NCI-H187 treated with DMSO at 0.1 percent for 48 hours (cell line): ENCODE measurements at regions not wholly inside any gene's neighbourhood (a gene's known extent, or its start where the extent isn't known, plus 50 kb on each side); places are given as distances from the start of the nearest gene placed in this dataset.

ENCODE experiments used
- DNase-seq: peaks from one replicate; lab custom pipeline; 2025; lab: John Stamatoyannopoulos, UW

GRCh38 chr20:10863337-10864060 is 189.7 kb upstream of the JAG1 start:
- no peak for DNase-seq

- DNase-seq = peak; percentile 70
These were observed 190.4 kb upstream of the JAG1 start for GRCh38 chr20:10864076-10864672.

GRCh38 chr20:10868299-10868698 is 194.5 kb upstream of the JAG1 start:
- no peak for DNase-seq

- DNase-seq = no peak
These were observed 199.2 kb upstream of the JAG1 start for GRCh38 chr20:10873026-10873425.

- DNase-seq = no peak
These were observed 201.9 kb upstream of the JAG1 start for GRCh38 chr20:10875653-10876052.

- no peak for DNase-seq
These were observed 202.8 kb upstream of the JAG1 start for GRCh38 chr20:10876558-10876957.

- no peak for DNase-seq
These were observed 203.5 kb upstream of the JAG1 start for GRCh38 chr20:10877342-10877741.

GRCh38 chr20:10883166-10883565 is 209.4 kb upstream of the JAG1 start:
- no peak for DNase-seq

GRCh38 chr20:10893321-10893720 is 219.5 kb upstream of the JAG1 start:
- no peak for DNase-seq

- DNase-seq = no peak
These were observed 223.5 kb upstream of the JAG1 start for GRCh38 chr20:10897336-10897735.

- DNase-seq = no peak
These were observed 224.8 kb upstream of the JAG1 start for GRCh38 chr20:10898552-10898951.

- DNase-seq = no peak
These were observed 228.4 kb upstream of the JAG1 start for GRCh38 chr20:10902174-10902573.

- DNase-seq = no peak
These were observed 228.9 kb upstream of the JAG1 start for GRCh38 chr20:10902576-10903282.

GRCh38 chr20:10906834-10907233 is 233.0 kb upstream of the JAG1 start:
- DNase-seq = no peak

GRCh38 chr20:10909803-10910202 is 236.0 kb upstream of the JAG1 start:
- DNase-seq = no peak

- no peak for DNase-seq
These were observed 236.9 kb upstream of the JAG1 start for GRCh38 chr20:10910535-10911178.

GRCh38 chr20:10911298-10911697 is 237.5 kb upstream of the JAG1 start:
- no peak for DNase-seq

GRCh38 chr20:10915815-10916214 is 242.0 kb upstream of the JAG1 start:
- no peak for DNase-seq

- DNase-seq = no peak
These were observed 242.5 kb upstream of the JAG1 start for GRCh38 chr20:10916312-10916711.

- no peak for DNase-seq
These were observed 244.0 kb upstream of the JAG1 start for GRCh38 chr20:10917826-10918225.

- DNase-seq = no peak
These were observed 245.8 kb upstream of the JAG1 start for GRCh38 chr20:10919396-10920140.

- DNase-seq = no peak
These were observed 246.6 kb upstream of the JAG1 start for GRCh38 chr20:10920396-10920795.
